Caco-2 (cell line): ENCODE measurements at regions not wholly inside any gene's neighbourhood (a gene's known extent, or its start where the extent isn't known, plus 50 kb on each side); places are given as distances from the start of the nearest gene placed in this dataset.

ENCODE experiments used
- BruUV-seq: library from RNA; stranded (reverse); fragments of 400-500 nt; replicated peaks from 2 replicates; lab custom pipeline; 2021; lab: Mats Ljungman, UMichigan
- CTCF ChIA-PET: fragments of 300-600 bp; sonication (Branson Sonifier 250); formaldehyde crosslinking; loops from one replicate; lab custom pipeline; 2022; ENCODE audit warnings: antibody characterized with exemption; lab: Charles Lee
- POLR2A ChIA-PET: fragments of 300-600 bp; sonication (Branson Sonifier 250); formaldehyde crosslinking; loops from one replicate; lab custom pipeline; 2022; ENCODE audit warnings: antibody characterized with exemption; lab: Charles Lee
- DNase-seq, 2 experiments: peaks; one replicate each; pipeline versions ENCODE4 v3.0.0 to v3.0.0-alpha.2; 2020 to 2022
- H3K27me3 ChIP-seq: replicated peaks from 2 replicates; pipeline ENCODE4 v1.6.0; 2011; ENCODE audit warnings: low read length; ENCODE audit not compliant: control insufficient read depth, insufficient read depth
- H3K36me3 ChIP-seq: 2 replicates; pipeline ENCODE4 v1.5.1; 2011; ENCODE audit warnings: low read length; ENCODE audit not compliant: control insufficient read depth, insufficient read depth
- H3K4me1 ChIP-seq: fragments of 250-450 bp; sonication (Bioruptor Pico); 2 replicates; pipeline ENCODE4 v1.5.1; 2020; ENCODE audit warnings: mild to moderate bottlenecking
- H3K4me3 ChIP-seq: 2 replicates; pipeline ENCODE4 v1.5.1; 2011; ENCODE audit warnings: low read depth, mild to moderate bottlenecking, control low read depth, low read length
- H3K9me3 ChIP-seq: fragments of 250-450 bp; sonication (Bioruptor Pico); 2 replicates; pipeline ENCODE4 v1.5.1; 2020; ENCODE audit warnings: mild to moderate bottlenecking, moderate library complexity
- H3K27ac Mint-ChIP-seq: one replicate; pipeline ENCODE4 v1.8.0; 2022; ENCODE audit warnings: mixed read lengths; ENCODE audit not compliant: unreplicated experiment
- H3K27me3 Mint-ChIP-seq: one replicate; pipeline ENCODE4 v1.8.0; 2022; ENCODE audit warnings: mixed read lengths; ENCODE audit not compliant: insufficient read depth, unreplicated experiment
- H3K36me3 Mint-ChIP-seq: one replicate; pipeline ENCODE4 v1.8.0; 2022; ENCODE audit warnings: mild to moderate bottlenecking, mixed read lengths; ENCODE audit not compliant: insufficient read depth, unreplicated experiment
- H3K4me1 Mint-ChIP-seq: one replicate; pipeline ENCODE4 v1.8.0; 2022; ENCODE audit warnings: low read depth, mixed read lengths; ENCODE audit not compliant: unreplicated experiment
- H3K4me3 Mint-ChIP-seq: one replicate; pipeline ENCODE4 v1.8.0; 2022; ENCODE audit warnings: mild to moderate bottlenecking, moderate library complexity, mixed read lengths; ENCODE audit not compliant: unreplicated experiment
- H3K9me3 Mint-ChIP-seq: one replicate; pipeline ENCODE4 v1.8.0; 2022; ENCODE audit warnings: mixed read lengths; ENCODE audit not compliant: unreplicated experiment
- CTCF ChIP-seq, 2 experiments: fragments of 200-600 bp in 1 of 2; IDR thresholded peaks; 1 replicate in 1 of 2; 2 replicates in 1 of 2; pipeline versions ENCODE4 v1.5.1 to v1.8.0; 2011 to 2022; ENCODE audit warnings: antibody characterized with exemption in 1 of 2, control low read depth in 1 of 2, inconsistent platforms in 1 of 2, low read depth in 1 of 2, low read length in 1 of 2, mild to moderate bottlenecking in 1 of 2, moderate library complexity in 1 of 2; ENCODE audit not compliant: insufficient read depth in 1 of 2, severe bottlenecking in 1 of 2, unreplicated experiment in 1 of 2
- intact Hi-C: fragments of 100-400 bp; cut with micrococcal nuclease; formaldehyde crosslinking; loops from one replicate; pipeline ENCODE4 v1.10.0; 2022; ENCODE audit not compliant: unreplicated experiment

GRCh38 chr4:30181918-30182317 lies 538.3 kb upstream of the PCDH7 start:
- Mint-ChIP-seq H3K4me3 (no peak overlapping the region), H3K27ac (no peak overlapping the region), H3K4me1 (no peaks in the 10 kb centered on the region), H3K9me3 (no peaks in the 10 kb centered on the region), H3K27me3 (no peaks in the 10 kb centered on the region), H3K36me3 (no peaks in the 10 kb centered on the region)
- Histone ChIP-seq H3K9me3 (no peaks in the 10 kb centered on the region), H3K36me3 (no peaks in the 10 kb centered on the region), H3K4me3 (no peak overlapping the region), H3K4me1 (no peaks in the 10 kb centered on the region), H3K27me3 (no peaks in the 10 kb centered on the region)
- CTCF ChIA-PET: no interaction called here
- POLR2A ChIA-PET: no interaction called here
- intact Hi-C loops: no loop called here
- TF ChIP-seq CTCF (IDR thresholded peaks at IDR 0.05; ENCODE audit: insufficient read depth in 1 of 2, low read depth in 1 of 2, low read length in 1 of 2, severe bottlenecking in 1 of 2, unreplicated experiment in 1 of 2): no peak
- no TSS peak for BruUV-seq
- DNase-seq: no peak

- no peak for DNase-seq
- H3K4me1 Mint-ChIP-seq: no peaks in the 10 kb centered on the region
- Histone ChIP-seq H3K4me3 (no peak overlapping the region), H3K27me3 (no peaks in the 10 kb centered on the region), H3K9me3 (no peaks in the 10 kb centered on the region), H3K4me1 (no peaks in the 10 kb centered on the region), H3K36me3 (no peaks in the 10 kb centered on the region)
- no peak for TF ChIP-seq CTCF (IDR thresholded peaks at IDR 0.05; ENCODE audit: insufficient read depth in 1 of 2, low read depth in 1 of 2, low read length in 1 of 2, severe bottlenecking in 1 of 2, unreplicated experiment in 1 of 2)
- BruUV-seq: no TSS peak
- no peaks in the 10 kb centered on the region for H3K36me3 Mint-ChIP-seq
- H3K27ac Mint-ChIP-seq: no peak overlapping the region
- no peaks in the 10 kb centered on the region for H3K27me3 Mint-ChIP-seq
- ChIA-PET POLR2A (no interaction called here), CTCF (no interaction called here)
- no peaks in the 10 kb centered on the region for H3K9me3 Mint-ChIP-seq
- no peak overlapping the region for H3K4me3 Mint-ChIP-seq
- intact Hi-C loops: no loop called here
These were observed 537.4 kb upstream of the PCDH7 start for GRCh38 chr4:30182786-30183185.

GRCh38 chr4:30191902-30192301 lies 528.3 kb upstream of the PCDH7 start:
- POLR2A ChIA-PET: no interaction called here
- Histone ChIP-seq H3K36me3 (no peaks in the 10 kb centered on the region), H3K9me3 (no peaks in the 10 kb centered on the region), H3K4me1 (no peaks in the 10 kb centered on the region), H3K27me3 (no peaks in the 10 kb centered on the region), H3K4me3 (no peak overlapping the region)
- Mint-ChIP-seq H3K27ac (no peak overlapping the region), H3K27me3 (peaks cover 4% of the 10 kb centered on the region), H3K9me3 (no peaks in the 10 kb centered on the region), H3K36me3 (no peaks in the 10 kb centered on the region), H3K4me1 (no peaks in the 10 kb centered on the region), H3K4me3 (no peak overlapping the region)
- intact Hi-C loops: no loop called here
- no peak for DNase-seq
- no peak for TF ChIP-seq CTCF (IDR thresholded peaks at IDR 0.05; ENCODE audit: insufficient read depth in 1 of 2, low read depth in 1 of 2, low read length in 1 of 2, severe bottlenecking in 1 of 2, unreplicated experiment in 1 of 2)
- CTCF ChIA-PET: no interaction called here
- no TSS peak for BruUV-seq
